Loucy (cell line): ENCODE measurements at regions not wholly inside any gene's neighbourhood (a gene's known extent, or its start where the extent isn't known, plus 50 kb on each side); places are given as distances from the start of the nearest gene placed in this dataset.

ENCODE experiments used
- CTCF ChIP-seq: fragments of 200-600 bp; sonication (generic); conservative IDR thresholded peaks from 2 replicates; pipeline ENCODE4 v1.5.1; 2014; ENCODE audit warnings: mild to moderate bottlenecking, antibody characterized with exemption, low read length
- EZH2phosphoT487 ChIP-seq: fragments of 200-600 bp; IDR thresholded peaks from 2 replicates; pipeline ENCODE4 v1.6.1; 2018; ENCODE audit warnings: antibody characterized with exemption, mild to moderate bottlenecking, moderate library complexity, borderline replicate concordance

- TF ChIP-seq CTCF (no peak), EZH2phosphoT487 (no peak)
Observed at GRCh38 chr9:10753474-10753873, 140.7 kb upstream of the PTPRD start.
